NOMO-1 treated with DMSO at 0.1 percent for 48 hours (cell line): ENCODE measurements at regions not wholly inside any gene's neighbourhood (a gene's known extent, or its start where the extent isn't known, plus 50 kb on each side); places are given as distances from the start of the nearest gene placed in this dataset.
"Not testable (repeated sequence)": the region's sequence is repeated elsewhere in the genome, so short reads cannot be mapped to it uniquely, and the experiment has no call there.

ENCODE experiments used
- DNase-seq: peaks from one replicate; lab custom pipeline; 2025; ENCODE audit not compliant: unreplicated experiment; lab: John Stamatoyannopoulos, UW

DNA sequence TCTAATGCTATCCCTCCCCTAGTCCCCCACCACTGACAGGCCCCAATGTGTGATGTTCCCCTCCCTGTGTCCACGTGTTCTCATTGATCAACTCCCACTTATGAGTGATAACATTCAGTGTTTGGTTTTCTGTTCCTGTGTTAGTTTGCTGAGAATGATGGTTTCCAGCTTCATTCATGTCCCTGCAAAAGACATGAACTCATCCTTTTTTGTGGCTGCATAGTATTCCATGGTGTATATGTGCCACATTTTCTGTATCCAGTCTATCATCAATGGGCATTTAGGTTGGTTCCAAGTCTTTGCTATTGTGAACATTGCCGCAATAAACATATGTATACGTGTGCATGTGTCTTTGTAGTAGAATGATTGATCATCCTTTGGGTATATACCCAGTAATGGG is 153.1 kb downstream of the OR13H1 start:
- not testable (repeated sequence) for DNase-seq

DNA sequence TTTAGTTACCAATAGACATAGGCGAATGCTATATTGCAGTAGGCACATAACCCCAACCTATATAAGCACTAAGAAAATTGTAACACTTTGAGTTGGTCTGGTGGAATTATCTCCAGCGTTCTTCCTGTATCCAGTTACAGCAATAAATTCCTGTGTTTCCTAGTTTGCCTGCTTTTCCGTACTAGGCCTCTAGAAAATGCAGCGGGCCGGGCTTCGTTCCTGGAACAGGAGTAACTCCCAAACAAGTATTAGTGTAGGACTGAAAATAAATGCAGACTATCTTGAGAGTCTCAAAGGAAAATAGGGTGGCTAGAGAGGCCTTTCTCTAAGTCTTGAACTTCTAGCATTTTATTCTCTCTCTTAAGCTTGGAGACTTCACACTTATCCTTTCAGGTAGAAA is 159.8 kb downstream of the OR13H1 start:
- DNase-seq = no peak

DNA sequence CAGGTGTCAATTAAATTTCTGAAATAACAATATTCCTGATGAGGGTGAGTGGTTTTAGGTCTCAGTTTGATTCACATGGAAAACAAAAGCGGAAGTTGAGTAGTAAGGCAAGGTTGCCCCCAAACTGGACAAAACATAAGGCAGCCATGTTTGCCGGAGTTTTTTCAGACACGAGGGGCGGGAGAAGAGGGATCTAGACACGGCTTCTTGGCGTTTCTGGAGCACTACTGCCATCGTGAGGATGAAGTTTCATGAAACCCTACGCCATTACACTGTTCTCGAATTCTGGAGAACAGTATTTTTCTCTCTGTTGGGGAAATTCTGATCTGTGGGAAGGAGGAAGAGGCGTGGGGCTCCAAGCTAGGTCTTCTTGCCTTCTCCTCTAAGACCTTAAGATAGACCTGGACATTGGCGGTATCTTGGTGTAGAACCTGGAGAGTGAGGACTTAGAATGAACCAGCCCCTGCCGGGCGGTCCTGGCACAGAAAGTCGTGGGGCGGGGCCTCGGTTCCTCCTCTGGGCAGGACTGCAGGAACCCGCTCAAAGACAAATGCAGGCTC is 160.3 kb downstream of the OR13H1 start:
- DNase-seq = peak; percentile 78

DNA sequence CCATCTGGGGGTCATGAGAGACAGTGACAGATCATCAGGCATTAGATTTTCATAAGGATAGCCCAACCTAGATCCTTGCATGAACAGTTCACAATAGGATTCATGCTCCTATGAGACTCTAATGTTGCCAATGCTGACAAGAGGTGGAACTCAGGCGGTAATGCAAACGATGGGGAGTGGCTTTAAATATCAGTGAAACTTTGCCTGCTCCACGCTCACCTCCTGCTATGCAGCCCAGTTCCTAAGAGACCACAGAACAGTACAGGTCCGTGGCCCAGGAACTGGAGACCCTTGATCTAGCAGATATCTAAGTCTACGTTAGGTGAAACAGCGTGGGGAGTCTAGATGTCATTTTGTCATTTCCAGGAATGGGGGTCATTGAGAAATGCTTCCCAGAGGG is 165.7 kb downstream of the OR13H1 start:
- no peak for DNase-seq

DNA sequence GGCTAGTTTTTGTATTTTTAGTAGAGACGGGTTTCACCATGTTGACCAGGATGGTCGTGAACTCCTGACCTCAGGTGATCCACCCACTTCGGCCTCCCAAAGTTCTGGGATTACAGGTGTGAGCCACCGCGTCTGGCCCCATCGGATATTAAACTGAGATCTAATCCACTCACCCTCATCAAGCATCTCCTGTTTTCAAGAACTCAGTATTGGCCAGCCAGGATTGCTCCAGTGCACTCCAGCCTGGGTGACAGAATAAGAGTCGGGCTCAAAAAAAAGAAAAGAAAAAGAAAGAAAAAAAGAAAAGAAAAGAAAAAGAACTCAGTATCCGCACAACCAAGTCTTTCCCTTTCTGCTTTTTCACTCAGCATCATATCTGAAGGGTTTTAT is 167.6 kb downstream of the OR13H1 start:
- no peak for DNase-seq

DNA sequence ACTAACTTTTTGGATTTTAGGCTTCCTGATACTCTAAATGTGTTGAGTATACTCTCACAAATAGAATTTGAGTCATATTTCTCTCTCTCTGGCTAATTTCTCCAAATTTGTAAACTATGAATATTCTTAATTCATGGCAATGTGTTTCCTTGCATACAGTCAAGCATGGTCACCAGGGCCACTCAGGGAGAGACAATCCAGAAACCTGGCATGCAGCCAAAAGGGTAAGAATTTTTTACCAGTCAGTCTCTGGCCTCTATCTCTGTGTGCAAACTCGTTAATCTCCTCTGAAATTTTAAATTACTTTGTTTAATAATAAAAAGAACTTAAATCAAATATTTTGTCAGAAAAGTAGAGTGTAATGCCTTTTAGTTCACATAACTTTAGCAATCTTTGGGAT is 179.8 kb downstream of the OR13H1 start:
- DNase-seq = no peak

DNA sequence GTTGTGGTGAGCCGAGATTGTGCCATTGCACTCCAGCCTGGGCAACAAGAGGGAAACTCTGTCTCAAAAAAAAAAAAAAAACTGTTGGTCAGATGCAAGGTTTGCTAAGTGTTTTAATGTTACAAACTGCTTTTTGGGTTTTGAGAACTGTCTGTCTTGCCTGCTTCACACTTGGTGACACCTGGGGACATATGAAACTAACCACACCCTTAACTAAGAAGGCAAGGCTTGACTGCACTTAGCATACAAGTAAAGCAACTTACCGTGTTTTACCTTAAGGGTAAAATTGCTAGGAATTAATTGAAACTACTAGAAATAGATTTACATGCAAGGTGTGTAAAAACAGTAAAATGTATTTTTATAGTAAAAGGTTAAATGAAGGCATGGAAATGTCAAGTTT is 180.4 kb downstream of the OR13H1 start:
- DNase-seq = no peak

DNA sequence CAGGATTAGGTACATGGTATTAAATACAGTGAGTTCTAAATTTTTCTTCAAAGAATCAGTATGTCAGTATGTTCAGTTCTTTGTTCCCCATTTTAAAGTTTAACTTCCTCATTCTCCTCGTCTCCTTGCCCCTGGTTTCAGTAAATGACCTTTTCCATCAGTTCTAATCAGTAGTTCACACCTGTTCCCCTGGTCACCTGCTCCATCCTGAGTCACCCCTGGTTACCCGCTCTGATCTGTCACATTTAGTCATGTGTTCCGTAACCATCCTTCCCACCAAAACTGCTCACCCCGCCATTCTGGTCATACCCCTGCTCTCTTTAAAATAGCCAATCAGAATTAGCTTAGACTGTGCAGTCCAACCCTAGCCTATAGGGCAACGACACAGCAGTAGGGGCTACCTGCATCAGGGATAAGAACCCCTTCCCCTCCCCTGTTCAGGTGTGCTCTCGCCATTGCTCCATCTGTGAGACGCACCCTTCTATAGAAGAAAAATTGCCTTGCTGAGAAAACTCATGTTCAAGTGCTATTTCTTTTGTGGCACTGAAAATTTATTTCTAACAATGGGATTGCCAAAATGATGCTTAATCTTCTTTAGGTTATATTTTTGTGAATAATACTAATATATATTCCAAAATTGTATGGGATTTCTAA is 181.3 kb downstream of the OR13H1 start:
- peak; percentile 47 for DNase-seq

DNA sequence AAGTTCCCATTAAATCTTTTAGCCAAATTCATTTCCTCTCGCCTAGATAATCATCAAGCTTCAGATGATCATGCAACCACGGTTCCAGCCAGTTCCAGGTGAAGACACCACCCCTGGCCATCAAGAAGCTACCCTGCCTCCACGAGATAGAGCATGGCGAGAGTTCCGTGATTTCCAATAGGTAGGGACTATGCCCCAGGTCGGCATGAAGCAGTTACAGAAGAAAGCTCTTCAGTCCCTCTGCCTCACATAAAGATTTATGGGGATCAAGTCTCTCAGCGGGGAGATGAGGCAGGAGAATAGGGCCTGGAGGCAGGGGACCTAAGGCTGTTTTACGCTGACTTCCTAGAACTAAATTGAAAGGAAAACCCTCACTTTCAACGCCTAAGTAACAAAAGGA is 183.9 kb downstream of the OR13H1 start:
- DNase-seq = no peak

DNA sequence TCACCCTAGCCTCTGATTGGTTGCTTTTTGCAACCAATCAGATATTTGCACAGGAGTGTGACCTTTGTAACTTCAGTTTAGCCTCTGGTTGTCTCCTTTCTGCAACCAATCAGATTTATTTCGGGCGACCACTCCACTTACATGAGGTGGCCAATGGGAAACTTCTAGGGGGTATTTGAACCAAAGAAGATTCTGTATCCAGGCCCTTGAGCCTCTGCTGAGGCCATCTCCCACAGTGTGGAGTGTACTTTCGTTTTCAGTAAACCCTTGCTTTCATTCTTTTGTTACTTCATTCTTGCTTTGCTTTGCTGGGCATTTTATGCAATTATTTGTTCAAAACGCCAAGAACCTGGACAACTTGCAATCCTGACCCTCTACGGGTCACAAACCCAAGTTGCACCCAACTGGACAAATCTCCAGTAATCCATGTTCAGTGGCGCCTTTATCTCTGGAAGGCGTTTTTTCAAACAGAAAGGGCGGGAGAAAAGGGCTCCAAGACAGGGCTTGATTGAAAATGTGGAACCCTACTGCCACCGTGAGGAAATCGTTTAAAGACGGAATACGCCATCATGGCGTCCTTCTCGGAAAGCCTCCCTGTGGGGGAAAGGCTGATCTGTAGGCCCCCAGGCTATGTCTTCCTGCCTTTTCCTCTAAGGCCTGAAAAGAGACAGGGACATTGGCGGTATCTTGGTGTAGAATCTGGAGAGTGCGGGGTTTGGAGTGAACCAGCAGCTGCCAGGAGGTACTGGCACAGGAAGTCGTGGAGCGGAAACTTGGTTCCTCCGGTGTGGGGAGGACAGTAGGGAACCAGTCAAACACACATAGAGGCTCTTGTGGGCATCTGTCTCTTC is 184.6 kb downstream of the OR13H1 start:
- peak; percentile 80 for DNase-seq

DNA sequence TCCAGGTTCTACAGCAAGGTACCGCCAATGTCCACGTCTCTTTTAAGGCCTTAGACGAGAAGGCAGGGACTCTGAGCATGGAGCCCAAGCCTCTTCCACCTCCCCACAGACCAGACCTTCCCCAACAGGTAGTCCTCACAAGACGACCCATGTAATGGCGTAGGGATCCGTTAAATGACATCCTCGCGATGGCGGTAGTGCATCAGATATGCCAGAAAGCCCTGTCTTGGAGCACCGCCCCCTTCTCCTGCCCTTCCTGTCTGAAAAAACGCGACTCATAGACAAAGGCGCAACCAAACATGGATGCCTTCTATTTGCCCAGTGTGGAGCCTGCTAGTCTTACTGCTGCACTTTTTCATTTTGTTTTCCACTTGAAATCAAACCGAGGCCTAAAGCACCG is 185.4 kb downstream of the OR13H1 start:
- DNase-seq = peak; percentile 83

DNA sequence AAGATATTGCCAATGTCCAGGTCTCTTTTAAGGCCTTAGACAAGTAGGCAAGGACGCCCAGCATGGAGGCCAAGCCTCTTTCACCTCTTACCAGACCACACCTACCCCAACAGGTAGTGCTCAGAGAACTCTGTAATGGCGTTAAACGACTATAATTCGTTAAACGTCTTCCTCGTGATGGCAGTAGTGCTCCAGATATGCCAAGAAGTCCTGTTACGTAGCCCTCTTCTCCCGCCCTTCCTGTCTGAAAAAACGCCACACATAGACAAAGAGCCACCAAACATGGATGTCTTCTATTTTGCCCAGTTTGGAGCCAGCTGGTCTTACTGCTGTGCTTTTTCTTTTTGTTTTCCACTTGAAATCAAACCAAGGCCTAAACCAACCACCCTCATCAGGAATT is 190.7 kb downstream of the OR13H1 start:
- peak; percentile 79 for DNase-seq

DNA sequence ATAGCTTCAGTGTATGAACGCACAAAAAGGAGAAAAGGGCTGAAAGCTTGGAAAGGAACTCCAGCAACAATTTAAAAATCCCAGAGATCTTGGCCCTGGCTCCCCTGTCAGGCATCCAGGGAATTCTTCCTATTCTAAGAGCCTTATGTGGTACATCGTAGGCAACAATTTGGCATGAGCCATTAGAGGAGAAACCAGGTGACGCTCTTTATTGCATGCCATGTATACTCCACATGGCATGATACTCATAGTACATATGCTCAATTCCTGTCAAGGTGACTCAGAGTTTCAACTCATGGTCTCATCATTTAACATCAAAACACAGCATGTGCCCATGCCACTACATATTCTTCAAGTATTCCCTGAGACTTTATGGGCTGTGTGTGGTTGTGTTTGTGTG is 191.3 kb downstream of the OR13H1 start:
- no peak for DNase-seq

DNA sequence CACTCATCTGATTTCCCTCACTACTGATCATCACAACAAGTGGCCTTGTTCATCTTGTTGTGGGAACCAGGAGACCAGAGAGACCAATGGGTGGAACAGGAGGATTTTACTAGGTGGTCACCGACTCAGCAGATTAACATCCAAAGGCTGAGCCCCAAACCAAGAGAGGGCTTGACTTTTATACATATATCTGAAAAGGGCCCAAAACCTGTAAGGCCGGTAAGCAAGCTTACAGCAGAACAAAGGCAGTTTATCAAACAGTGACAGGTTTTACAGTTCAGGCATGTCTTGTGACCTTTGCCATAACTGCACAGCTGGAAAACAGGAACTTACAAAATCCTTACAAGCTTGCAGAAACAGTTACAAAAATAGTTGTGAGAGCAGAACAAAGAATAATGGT is 195.9 kb downstream of the OR13H1 start:
- DNase-seq = peak; percentile 86

DNA sequence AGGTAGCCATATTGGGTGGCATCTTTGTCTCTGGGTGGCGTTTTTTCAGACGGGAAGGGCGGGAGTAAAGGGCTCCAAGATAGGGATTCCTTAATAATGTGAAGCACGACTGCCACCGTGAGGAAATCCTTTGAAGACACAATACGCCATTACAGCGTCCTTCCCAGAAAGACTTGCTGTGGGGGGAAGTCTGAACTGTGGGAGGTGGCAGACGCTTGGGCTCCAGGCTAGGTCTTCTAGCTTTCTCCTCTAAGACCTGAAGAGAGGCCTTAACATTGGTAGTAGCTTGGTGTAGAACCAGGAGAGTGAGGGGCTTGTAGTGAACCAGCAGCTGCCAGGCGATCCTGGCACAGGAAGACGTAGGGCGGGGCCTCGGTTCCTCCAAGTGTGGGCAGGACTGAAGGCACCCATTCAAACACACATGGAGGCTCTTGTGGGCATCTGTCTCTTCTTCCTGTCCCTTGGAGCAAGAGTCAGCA is 197.3 kb downstream of the OR13H1 start:
- DNase-seq = peak; percentile 82

DNA sequence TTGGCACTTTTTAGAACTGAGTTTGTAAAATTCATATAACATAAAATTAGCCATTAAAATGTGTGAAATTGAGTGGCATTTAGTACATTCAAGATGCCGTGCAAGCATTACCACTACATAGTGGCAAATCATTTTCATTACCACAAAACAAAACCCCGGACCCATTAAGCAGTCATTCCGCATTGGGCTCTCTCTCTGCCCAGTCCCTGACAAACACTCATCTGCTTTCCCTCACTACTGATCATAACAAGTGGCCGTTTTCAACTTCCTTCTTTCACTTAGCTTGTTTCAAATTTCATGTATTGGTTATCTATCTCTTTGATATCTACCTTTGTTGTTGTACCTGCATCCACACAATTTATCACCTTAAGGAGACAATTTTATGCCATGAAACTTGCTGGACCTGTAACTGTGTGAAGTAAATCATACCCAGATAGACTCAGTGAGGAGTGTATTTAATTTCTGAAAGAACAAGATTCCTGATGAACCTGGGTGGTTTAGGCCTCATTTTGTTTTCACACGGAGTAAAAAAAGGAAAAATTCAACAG is 202.1 kb downstream of the OR13H1 start:
- DNase-seq = peak; percentile 30

DNA sequence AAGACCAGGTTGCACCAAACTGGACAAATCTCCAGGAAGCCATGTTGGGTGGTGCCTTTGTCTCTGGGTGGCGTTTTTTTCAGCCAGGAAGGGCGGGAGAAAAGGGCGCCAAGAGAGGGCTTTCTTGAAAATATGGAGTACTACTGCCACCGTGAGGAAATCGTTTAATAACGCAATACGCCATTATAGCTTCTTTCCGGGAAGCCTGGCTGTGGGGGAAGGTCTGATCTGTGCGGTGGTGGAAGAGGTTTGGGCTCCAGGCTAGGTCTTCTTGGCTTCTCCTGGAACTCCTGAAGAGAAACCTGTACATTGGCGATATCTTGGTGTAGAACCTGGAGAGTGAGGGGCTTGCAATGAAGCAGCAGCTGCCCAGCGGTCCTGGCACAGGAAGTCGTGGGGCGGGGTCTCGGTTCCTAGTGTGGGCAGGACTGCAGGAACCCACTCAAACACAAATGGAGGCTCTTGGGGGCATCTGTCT is 202.7 kb downstream of the OR13H1 start:
- peak; percentile 71 for DNase-seq

DNA sequence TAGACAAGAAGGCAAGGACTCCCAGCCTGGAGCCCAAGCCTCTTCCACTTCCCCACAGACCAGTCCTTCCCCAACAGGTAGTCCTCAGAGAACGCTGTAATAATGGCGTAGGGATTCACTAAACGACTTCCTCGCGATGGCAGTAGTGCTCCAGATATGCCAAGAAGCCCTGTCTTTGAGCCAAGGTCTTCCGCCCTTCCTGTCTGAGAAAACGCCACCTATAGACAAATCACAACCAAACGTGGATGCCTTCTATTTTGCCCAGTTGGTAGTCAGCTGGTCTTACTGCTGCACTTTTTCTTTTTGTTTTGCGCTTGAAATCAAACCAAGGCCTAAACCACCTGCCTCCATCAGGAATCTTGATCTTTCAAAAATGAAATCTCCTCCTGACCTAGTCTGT is 203.3 kb downstream of the OR13H1 start:
- DNase-seq = peak; percentile 87

DNA sequence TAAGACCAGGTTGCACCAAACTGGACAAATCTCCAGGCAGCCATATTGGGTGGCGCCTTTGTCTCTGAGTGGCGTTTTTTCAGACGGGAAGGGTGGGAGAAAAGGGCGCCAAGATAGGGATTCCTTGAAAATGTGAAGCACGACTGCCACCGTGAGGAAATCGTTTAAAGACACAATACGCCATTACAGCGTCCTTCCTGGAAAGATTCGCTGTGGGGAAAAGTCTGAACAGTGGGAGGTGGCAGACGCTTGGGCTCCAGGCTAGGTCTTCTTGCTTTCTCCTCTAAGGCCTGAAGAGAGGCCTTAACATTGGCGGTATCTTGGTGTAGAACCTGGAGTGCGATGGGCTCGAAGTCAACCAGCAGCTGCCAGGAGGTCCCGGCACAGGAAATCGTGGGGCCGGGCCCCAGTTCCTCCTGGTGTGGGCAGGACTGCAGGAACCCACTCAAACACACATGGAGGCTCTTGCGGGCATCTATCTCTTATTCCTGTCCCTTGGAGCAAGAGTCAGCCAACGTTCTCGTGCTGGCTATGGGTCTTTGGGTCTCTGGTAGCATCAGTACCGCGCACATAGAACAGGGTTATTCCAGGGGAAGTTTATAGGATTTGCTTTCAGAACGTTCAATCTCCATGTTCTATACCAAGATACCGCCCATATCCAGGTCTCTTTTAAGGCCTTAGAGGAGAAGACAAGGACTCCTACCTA is 208.8 kb downstream of the OR13H1 start:
- DNase-seq = peak; percentile 73

DNA sequence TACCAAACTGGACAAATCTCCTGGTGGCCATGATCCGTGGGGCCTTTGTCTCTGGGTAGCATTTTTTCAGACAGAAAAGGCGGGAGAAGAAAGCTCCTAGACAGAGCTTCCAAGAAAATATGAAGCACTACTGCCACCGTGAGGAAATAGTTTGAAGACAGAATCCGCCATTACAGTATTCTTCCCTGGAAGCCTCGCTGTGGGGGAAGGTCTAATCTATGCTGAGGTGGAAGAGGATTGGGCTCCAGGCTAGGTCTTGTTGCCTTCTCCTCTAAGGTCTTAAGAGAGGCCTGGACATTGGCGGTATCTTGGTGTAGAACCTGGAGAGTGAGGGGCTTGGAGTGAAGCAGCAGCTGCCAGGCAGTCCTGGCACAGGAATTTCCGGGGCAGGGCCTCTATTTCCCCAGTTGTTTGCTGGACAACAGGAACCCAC is 218.9 kb downstream of the OR13H1 start:
- DNase-seq = peak; percentile 72

DNA sequence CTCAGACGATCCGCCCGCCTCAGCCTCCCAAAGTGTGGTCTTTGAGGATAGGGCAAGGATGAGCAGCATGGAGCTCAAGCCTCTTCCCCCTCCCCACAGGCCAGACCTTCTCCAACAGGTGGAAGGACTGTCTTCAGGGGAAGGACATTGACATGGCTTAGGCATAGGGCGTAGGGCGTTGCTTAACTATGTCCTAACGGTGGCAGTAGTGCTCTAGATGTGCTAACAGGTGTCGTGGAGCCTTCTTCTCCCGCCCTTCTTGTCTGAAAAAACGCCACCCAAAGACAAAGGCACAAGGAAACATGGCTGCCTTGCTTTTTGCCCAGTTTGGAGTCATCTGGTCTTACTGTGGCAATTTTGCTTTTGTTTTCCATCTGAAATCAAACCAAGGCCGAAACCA is 219.8 kb downstream of the OR13H1 start:
- peak; percentile 81 for DNase-seq
